HFFc6 (cell line): ENCODE measurements at regions not wholly inside any gene's neighbourhood (a gene's known extent, or its start where the extent isn't known, plus 50 kb on each side); places are given as distances from the start of the nearest gene placed in this dataset.

Experiments used
- DNase-seq: peaks from one replicate; pipeline ENCODE4 v3.0.0-alpha.2; 2018
- H3K27ac Mint-ChIP-seq: 2 replicates; pipeline ENCODE4 v1.8.0; 2020; ENCODE audit warnings: mild to moderate bottlenecking, mixed read lengths
- H3K27me3 Mint-ChIP-seq: 2 replicates; pipeline ENCODE4 v1.8.0; 2021; ENCODE audit warnings: mild to moderate bottlenecking, moderate library complexity, mixed read lengths; ENCODE audit not compliant: insufficient read depth
- H3K36me3 Mint-ChIP-seq: 2 replicates; pipeline ENCODE4 v1.8.0; 2021; ENCODE audit warnings: low read depth, mixed read lengths
- H3K4me1 Mint-ChIP-seq: 2 replicates; pipeline ENCODE4 v1.8.0; 2020; ENCODE audit warnings: low read depth, mixed read lengths
- H3K4me3 Mint-ChIP-seq: 2 replicates; pipeline ENCODE4 v1.8.0; 2020; ENCODE audit warnings: mild to moderate bottlenecking, moderate library complexity, mixed read lengths
- H3K9me3 Mint-ChIP-seq: 2 replicates; pipeline ENCODE4 v1.8.0; 2020; ENCODE audit warnings: mild to moderate bottlenecking, mixed read lengths
- TF ChIP-seq, protein P1 (sequence below): fragments of 200-600 bp; sonication (generic); IDR thresholded peaks from 2 replicates; pipeline ENCODE4 v1.5.0; 2021; ENCODE audit warnings: antibody characterized with exemption, mild to moderate bottlenecking

DNA sequence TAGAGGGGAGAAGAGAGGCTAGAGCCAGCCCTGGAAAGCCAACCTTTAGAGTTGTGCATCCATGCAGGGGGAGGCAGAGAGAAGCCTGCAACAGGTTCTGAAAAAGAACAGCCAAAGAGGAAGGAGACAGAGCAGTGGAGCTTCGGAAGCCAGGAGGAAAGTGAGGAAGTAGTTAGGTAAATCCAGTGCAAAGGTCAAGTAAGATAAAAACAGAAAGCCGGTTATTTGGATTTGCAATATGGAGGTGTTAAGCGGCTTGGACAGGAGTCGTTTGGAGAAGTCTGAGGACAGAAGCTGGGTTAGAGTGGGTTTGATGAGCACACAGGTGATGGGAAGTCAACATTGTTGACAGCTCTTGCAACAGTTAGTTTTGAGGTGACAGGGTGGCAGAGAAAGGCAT is 53.5 kb upstream of the FLT1 start:
- Mint-ChIP-seq H3K27me3 (no peaks in the 10 kb centered on the region; the same call in none of the 2 replicates), H3K9me3 (peaks cover 14% of the 10 kb centered on the region), H3K27ac (no peak overlapping the region), H3K4me1 (peaks cover 44% of the 10 kb centered on the region), H3K36me3 (peaks cover 14% of the 10 kb centered on the region), H3K4me3 (no peak overlapping the region)
- TF ChIP-seq, protein P1, sequence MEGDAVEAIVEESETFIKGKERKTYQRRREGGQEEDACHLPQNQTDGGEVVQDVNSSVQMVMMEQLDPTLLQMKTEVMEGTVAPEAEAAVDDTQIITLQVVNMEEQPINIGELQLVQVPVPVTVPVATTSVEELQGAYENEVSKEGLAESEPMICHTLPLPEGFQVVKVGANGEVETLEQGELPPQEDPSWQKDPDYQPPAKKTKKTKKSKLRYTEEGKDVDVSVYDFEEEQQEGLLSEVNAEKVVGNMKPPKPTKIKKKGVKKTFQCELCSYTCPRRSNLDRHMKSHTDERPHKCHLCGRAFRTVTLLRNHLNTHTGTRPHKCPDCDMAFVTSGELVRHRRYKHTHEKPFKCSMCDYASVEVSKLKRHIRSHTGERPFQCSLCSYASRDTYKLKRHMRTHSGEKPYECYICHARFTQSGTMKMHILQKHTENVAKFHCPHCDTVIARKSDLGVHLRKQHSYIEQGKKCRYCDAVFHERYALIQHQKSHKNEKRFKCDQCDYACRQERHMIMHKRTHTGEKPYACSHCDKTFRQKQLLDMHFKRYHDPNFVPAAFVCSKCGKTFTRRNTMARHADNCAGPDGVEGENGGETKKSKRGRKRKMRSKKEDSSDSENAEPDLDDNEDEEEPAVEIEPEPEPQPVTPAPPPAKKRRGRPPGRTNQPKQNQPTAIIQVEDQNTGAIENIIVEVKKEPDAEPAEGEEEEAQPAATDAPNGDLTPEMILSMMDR = no peak
- no peak for DNase-seq

DNA sequence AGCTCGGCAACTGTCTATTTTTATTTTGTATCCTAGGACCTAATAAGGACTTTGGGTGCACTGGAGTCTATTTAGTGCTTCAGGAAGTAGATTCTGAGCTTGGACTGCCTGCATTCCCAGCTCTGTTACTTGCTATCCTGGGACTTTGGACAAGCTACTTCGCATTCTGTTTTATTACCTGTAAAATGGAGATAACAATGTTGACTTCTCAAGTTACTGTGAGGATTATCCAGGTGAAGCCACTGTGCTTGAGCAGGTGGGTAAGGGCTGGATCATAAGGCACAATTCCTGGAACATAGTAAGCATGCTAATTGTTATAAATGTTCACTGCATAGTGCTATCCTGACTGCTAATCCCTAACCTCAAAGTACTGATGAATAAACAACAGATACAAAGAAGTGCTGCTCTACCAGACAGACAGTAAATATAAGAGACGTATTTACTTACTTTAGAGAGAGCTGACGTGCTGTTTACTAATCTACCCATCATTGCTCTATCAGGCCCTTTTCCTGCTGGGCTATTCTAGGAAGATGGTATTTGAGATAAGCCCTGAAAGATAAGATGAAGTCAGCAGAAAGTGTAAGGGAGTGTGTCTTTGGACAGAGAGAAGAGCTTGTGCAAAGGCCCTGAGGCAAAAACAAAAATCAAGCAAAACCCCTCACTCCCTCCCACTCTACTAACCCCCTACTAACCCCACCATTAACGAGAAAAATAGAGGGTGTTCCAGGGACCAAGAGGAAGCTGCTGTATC is 50.8 kb upstream of the FLT1 start:
- DNase-seq = no peak
- no peak overlapping the region for H3K27ac Mint-ChIP-seq
- no peak overlapping the region for H3K4me3 Mint-ChIP-seq
- H3K27me3 Mint-ChIP-seq = no peaks in the 10 kb centered on the region; the same call in none of the 2 replicates
- TF ChIP-seq, protein P1 = no peak
- peaks cover 14% of the 10 kb centered on the region for H3K9me3 Mint-ChIP-seq
- H3K4me1 Mint-ChIP-seq = peaks cover 43% of the 10 kb centered on the region
- peaks cover 18% of the 10 kb centered on the region for H3K36me3 Mint-ChIP-seq
